H1 (cell line): ENCODE measurements at regions not wholly inside any gene's neighbourhood (a gene's known extent, or its start where the extent isn't known, plus 50 kb on each side); places are given as distances from the start of the nearest gene placed in this dataset.

Source experiments
- CHD7 ChIP-seq: fragments of 300-600 bp; sonication (generic); IDR thresholded peaks from 2 replicates; pipeline ENCODE4 v1.7.1; 2012; ENCODE audit warnings: low read length, moderate library complexity, mild to moderate bottlenecking, inconsistent platforms; ENCODE audit not compliant: insufficient replicate concordance
- TCF12 ChIP-seq: IDR thresholded peaks from 2 replicates; pipeline ENCODE4 v1.6.1; 2011; ENCODE audit warnings: low read depth, mild to moderate bottlenecking, low read length

DNA sequence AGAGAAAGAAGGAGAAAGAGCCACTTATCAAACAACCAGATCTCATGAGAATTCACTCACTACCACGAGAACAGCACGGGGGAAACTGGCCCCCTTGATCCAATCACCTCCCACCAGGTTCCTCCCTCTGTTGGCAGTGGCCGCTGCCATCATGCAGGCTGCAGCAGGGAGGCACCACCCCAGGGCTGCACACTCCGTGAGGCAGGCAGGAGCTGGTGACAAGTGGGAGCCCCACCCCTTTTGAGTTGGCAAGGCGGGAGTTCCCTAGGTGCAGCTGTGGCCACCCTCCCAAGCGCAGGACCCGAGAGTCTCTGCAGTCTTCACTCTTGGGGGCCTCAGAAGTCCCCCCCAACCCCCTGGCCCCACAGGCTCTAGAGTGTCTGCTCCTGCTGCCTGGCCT, 83.9 kb upstream of the GJB5 start (continued):
- TF ChIP-seq CHD7 (no peak), TCF12 (no peak)
